HL-60 (cell line): ENCODE measurements at regions not wholly inside any gene's neighbourhood (a gene's known extent, or its start where the extent isn't known, plus 50 kb on each side); places are given as distances from the start of the nearest gene placed in this dataset.

ENCODE experiments used
- GABPA ChIP-seq: IDR thresholded peaks from 2 replicates; pipeline ENCODE4 v1.6.1; 2012; ENCODE audit warnings: low read depth
- POLR2AphosphoS5 ChIP-seq: IDR thresholded peaks from 2 replicates; pipeline ENCODE4 v1.6.1; 2012; ENCODE audit warnings: low read depth
- TF ChIP-seq, protein P1 (sequence below): IDR thresholded peaks from one replicate; pipeline ENCODE4 v1.5.1; 2011; ENCODE audit warnings: low read length, control low read depth, inconsistent platforms; ENCODE audit not compliant: insufficient read depth
- TF ChIP-seq, protein P2 (sequence below): IDR thresholded peaks from 2 replicates; pipeline ENCODE4 v1.6.1; 2012; ENCODE audit warnings: low read depth; ENCODE audit not compliant: insufficient replicate concordance

DNA sequence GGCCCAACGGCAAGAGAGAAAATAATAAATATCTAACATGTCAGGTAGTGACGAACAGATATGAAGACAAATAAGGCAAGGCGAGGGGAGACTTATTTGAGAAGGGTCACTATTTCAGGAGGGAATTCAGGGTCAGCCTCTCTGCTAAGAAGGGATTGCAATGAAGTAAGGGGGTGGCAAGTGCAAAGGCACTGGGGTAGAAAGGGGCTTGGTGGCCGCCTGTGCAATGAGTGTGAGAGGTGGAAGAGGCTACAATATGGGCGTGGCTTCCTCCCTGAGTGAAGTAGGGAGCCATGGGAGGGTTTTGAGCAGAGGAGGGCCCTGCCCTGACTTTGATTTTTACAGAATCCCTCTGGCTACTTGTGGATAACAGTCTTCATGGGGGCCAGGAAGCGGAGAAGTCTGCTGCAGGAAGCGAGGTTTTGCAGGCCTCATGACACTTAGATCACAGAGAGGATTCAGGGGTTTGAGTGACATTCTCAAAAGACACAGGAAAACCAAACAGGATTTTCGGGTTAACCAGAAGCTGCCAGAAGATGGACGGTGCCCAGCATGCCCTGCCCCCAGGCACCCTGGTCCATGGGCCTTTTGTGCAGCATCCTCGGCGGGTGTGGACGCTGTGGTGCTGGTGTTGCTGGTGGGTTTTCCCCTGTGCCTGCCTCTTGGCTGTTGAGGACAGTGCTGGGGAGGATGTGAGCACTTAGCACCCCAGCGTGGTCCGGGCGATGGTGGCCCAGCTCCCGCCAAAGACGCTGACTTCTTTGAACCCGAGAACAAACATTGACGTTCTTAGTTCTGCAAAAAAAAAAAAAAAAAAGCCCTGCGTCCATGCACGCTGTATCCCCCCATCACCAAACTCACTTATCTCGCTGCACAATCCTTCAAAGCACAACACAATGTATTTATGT, 124.2 kb upstream of the PTPN1 start:
- TF ChIP-seq, protein P1, sequence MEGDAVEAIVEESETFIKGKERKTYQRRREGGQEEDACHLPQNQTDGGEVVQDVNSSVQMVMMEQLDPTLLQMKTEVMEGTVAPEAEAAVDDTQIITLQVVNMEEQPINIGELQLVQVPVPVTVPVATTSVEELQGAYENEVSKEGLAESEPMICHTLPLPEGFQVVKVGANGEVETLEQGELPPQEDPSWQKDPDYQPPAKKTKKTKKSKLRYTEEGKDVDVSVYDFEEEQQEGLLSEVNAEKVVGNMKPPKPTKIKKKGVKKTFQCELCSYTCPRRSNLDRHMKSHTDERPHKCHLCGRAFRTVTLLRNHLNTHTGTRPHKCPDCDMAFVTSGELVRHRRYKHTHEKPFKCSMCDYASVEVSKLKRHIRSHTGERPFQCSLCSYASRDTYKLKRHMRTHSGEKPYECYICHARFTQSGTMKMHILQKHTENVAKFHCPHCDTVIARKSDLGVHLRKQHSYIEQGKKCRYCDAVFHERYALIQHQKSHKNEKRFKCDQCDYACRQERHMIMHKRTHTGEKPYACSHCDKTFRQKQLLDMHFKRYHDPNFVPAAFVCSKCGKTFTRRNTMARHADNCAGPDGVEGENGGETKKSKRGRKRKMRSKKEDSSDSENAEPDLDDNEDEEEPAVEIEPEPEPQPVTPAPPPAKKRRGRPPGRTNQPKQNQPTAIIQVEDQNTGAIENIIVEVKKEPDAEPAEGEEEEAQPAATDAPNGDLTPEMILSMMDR, result no peak
- TF ChIP-seq POLR2AphosphoS5, result no peak
- TF ChIP-seq GABPA, result no peak
- TF ChIP-seq, protein P2, sequence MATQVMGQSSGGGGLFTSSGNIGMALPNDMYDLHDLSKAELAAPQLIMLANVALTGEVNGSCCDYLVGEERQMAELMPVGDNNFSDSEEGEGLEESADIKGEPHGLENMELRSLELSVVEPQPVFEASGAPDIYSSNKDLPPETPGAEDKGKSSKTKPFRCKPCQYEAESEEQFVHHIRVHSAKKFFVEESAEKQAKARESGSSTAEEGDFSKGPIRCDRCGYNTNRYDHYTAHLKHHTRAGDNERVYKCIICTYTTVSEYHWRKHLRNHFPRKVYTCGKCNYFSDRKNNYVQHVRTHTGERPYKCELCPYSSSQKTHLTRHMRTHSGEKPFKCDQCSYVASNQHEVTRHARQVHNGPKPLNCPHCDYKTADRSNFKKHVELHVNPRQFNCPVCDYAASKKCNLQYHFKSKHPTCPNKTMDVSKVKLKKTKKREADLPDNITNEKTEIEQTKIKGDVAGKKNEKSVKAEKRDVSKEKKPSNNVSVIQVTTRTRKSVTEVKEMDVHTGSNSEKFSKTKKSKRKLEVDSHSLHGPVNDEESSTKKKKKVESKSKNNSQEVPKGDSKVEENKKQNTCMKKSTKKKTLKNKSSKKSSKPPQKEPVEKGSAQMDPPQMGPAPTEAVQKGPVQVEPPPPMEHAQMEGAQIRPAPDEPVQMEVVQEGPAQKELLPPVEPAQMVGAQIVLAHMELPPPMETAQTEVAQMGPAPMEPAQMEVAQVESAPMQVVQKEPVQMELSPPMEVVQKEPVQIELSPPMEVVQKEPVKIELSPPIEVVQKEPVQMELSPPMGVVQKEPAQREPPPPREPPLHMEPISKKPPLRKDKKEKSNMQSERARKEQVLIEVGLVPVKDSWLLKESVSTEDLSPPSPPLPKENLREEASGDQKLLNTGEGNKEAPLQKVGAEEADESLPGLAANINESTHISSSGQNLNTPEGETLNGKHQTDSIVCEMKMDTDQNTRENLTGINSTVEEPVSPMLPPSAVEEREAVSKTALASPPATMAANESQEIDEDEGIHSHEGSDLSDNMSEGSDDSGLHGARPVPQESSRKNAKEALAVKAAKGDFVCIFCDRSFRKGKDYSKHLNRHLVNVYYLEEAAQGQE, result no peak
